ENCODE measurements at regions not wholly inside any gene's neighbourhood (a gene's known extent, or its start where the extent isn't known, plus 50 kb on each side); places are given as distances from the start of the nearest gene placed in this dataset.
"Not testable (repeated sequence)": the region's sequence is repeated elsewhere in the genome, so short reads cannot be mapped to it uniquely, and the experiment has no call there.

- H3K9me3 ChIP-seq, result no peaks in the 10 kb centered on the region
- no peaks in the 10 kb centered on the region for H3K36me3 ChIP-seq
- no peak overlapping the region for H3K4me3 ChIP-seq
- H3K27ac ChIP-seq, result no peak overlapping the region
- intact Hi-C loops (cut with DNase I), result no loop called here
- no peaks in the 10 kb centered on the region for H3K27me3 ChIP-seq
- no peaks in the 10 kb centered on the region for H3K4me1 ChIP-seq
- ATAC-seq, result peak; percentile 17
- DNase-seq, result no peak
- no peak for TF ChIP-seq CTCF (IDR thresholded peaks at IDR 0.05)
Measured at GRCh38 chr5:102077920-102078319, 218.2 kb downstream of the SLCO4C1 start.

GRCh38 chr5:102069974-102070373, 226.1 kb downstream of the SLCO4C1 start:
- Histone ChIP-seq H3K4me1 (no peaks in the 10 kb centered on the region), H3K27ac (no peak overlapping the region), H3K36me3 (no peaks in the 10 kb centered on the region), H3K27me3 (no peaks in the 10 kb centered on the region), H3K9me3 (no peaks in the 10 kb centered on the region), H3K4me3 (no peak overlapping the region)
- intact Hi-C loops (cut with DNase I), result no loop called here
- no peak for TF ChIP-seq CTCF (IDR thresholded peaks at IDR 0.05)
- DNase-seq, result no peak
- no peak for ATAC-seq

- no peak overlapping the region for H3K27ac ChIP-seq
- no peaks in the 10 kb centered on the region for H3K9me3 ChIP-seq
- intact Hi-C loops (cut with DNase I), result no loop called here
- H3K27me3 ChIP-seq, result no peaks in the 10 kb centered on the region
- H3K4me3 ChIP-seq, result no peak overlapping the region
- H3K4me1 ChIP-seq, result no peaks in the 10 kb centered on the region
- ATAC-seq (no peak), DNase-seq (no peak)
- no peak for TF ChIP-seq CTCF (IDR thresholded peaks at IDR 0.05)
- no peaks in the 10 kb centered on the region for H3K36me3 ChIP-seq
Measured at GRCh38 chr5:102068870-102069269, 227.2 kb downstream of the SLCO4C1 start.

- DNase-seq, result no peak
- no peaks in the 10 kb centered on the region for H3K9me3 ChIP-seq
- no peak for TF ChIP-seq CTCF (IDR thresholded peaks at IDR 0.05)
- H3K27me3 ChIP-seq, result no peaks in the 10 kb centered on the region
- intact Hi-C loops (cut with DNase I), result no loop called here
- no peak overlapping the region for H3K4me3 ChIP-seq
- H3K36me3 ChIP-seq, result no peaks in the 10 kb centered on the region
- no peak for ATAC-seq
- no peaks in the 10 kb centered on the region for H3K4me1 ChIP-seq
- no peak overlapping the region for H3K27ac ChIP-seq
Measured at GRCh38 chr5:102049517-102049916, 246.6 kb downstream of the SLCO4C1 start.

GRCh38 chr5:102048940-102049339, 247.1 kb downstream of the SLCO4C1 start:
- intact Hi-C loops (cut with DNase I), result no loop called here
- no peaks in the 10 kb centered on the region for H3K36me3 ChIP-seq
- no peak overlapping the region for H3K27ac ChIP-seq
- no peaks in the 10 kb centered on the region for H3K4me1 ChIP-seq
- TF ChIP-seq CTCF (IDR thresholded peaks at IDR 0.05), result no peak
- no peak for ATAC-seq
- H3K27me3 ChIP-seq, result no peaks in the 10 kb centered on the region
- no peaks in the 10 kb centered on the region for H3K9me3 ChIP-seq
- no peak overlapping the region for H3K4me3 ChIP-seq
- no peak for DNase-seq

- H3K27me3 ChIP-seq; ATAC-seq; intact Hi-C loops (cut with DNase I); H3K27ac ChIP-seq; DNase-seq; H3K36me3 ChIP-seq; H3K9me3 ChIP-seq; H3K4me1 ChIP-seq; H3K4me3 ChIP-seq: not testable (repeated sequence)
Measured at GRCh38 chr5:102047073-102047472, 249.0 kb downstream of the SLCO4C1 start.
